OCI-LY3 (cell line): ENCODE measurements at regions not wholly inside any gene's neighbourhood (a gene's known extent, or its start where the extent isn't known, plus 50 kb on each side); places are given as distances from the start of the nearest gene placed in this dataset.

Source experiments
- H2AFZ ChIP-seq: fragments of 200-600, 300-600 bp; shearing (Covaris generic); 2 replicates; pipeline ENCODE4 v1.6.0; 2014; ENCODE audit warnings: antibody characterized with exemption, low read depth, low read length
- H3K27ac ChIP-seq: fragments of 200-600, 300-600 bp; sonication (generic); 2 replicates; pipeline ENCODE4 v1.5.1; 2014; ENCODE audit warnings: mild to moderate bottlenecking, low read length, moderate library complexity, mixed read lengths
- H3K27me3 ChIP-seq: fragments of 200-600, 300-600 bp; sonication (generic); 2 replicates; pipeline ENCODE4 v1.6.1; 2014; ENCODE audit warnings: low read depth, low read length, mixed read lengths
- H3K36me3 ChIP-seq: fragments of 200-600, 300-600 bp; sonication (generic); replicated peaks from 2 replicates; pipeline ENCODE3; 2014; ENCODE audit warnings: low read depth, low read length, mixed read lengths
- H3K4me1 ChIP-seq: fragments of 300-600, 200-600 bp; sonication (generic); 2 replicates; pipeline ENCODE4 v1.6.1; 2014; ENCODE audit warnings: low read length, mixed read lengths
- H3K4me2 ChIP-seq: fragments of 200-600, 300-600 bp; sonication (generic); 2 replicates; pipeline ENCODE4 v1.6.1; 2014; ENCODE audit warnings: low read length, mixed read lengths
- H3K4me3 ChIP-seq: fragments of 300-600, 200-600 bp; sonication (generic); 2 replicates; pipeline ENCODE4 v1.5.1; 2014; ENCODE audit warnings: antibody characterized with exemption, mild to moderate bottlenecking, low read length, moderate library complexity
- H3K79me2 ChIP-seq: fragments of 300-600, 200-600 bp; shearing (Covaris generic); 2 replicates; pipeline ENCODE4 v1.6.1; 2014; ENCODE audit warnings: mild to moderate bottlenecking, low read length, mixed read lengths
- H3K9ac ChIP-seq: fragments of 300-600, 200-600 bp; shearing (Covaris generic); 2 replicates; pipeline ENCODE4 v1.6.0; 2014; ENCODE audit warnings: mild to moderate bottlenecking, low read length, moderate library complexity
- H3K9me3 ChIP-seq: fragments of 200-600, 300-600 bp; shearing (Covaris generic); 2 replicates; pipeline ENCODE4 v1.6.1; 2014; ENCODE audit warnings: low read length, mixed read lengths; ENCODE audit not compliant: insufficient read depth
- H4K20me1 ChIP-seq: fragments of 200-600, 300-600 bp; sonication (generic); 2 replicates; pipeline ENCODE4 v1.6.1; 2016; ENCODE audit warnings: low read length, mixed read lengths; ENCODE audit not compliant: insufficient read depth
- EZH2phosphoT487 ChIP-seq: fragments of 200-600 bp; shearing (Covaris generic); IDR thresholded peaks from 2 replicates; pipeline ENCODE4 v1.6.1; 2018; ENCODE audit warnings: antibody characterized with exemption, mixed run types, low read depth
- TF ChIP-seq, protein P1 (sequence below): fragments of 200-600, 300-600 bp; sonication (generic); IDR thresholded peaks from 2 replicates; pipeline ENCODE4 v1.5.1; 2014; ENCODE audit warnings: antibody characterized with exemption, low read length, low read depth

GRCh38 chr9:107190936-107191290, 92.2 kb upstream of the RAD23B start:
- Histone ChIP-seq H4K20me1 (no peaks in the 10 kb centered on the region), H3K9me3 (no peaks in the 10 kb centered on the region), H2AFZ (no peak overlapping the region), H3K4me2 (no peak overlapping the region), H3K4me3 (no peak overlapping the region), H3K79me2 (no peaks in the 10 kb centered on the region), H3K36me3 (no peaks in the 10 kb centered on the region), H3K27ac (no peak overlapping the region), H3K4me1 (no peaks in the 10 kb centered on the region), H3K9ac (no peak overlapping the region), H3K27me3 (peaks cover 45% of the 10 kb centered on the region)
- TF ChIP-seq EZH2phosphoT487: no peak
- TF ChIP-seq, protein P1, sequence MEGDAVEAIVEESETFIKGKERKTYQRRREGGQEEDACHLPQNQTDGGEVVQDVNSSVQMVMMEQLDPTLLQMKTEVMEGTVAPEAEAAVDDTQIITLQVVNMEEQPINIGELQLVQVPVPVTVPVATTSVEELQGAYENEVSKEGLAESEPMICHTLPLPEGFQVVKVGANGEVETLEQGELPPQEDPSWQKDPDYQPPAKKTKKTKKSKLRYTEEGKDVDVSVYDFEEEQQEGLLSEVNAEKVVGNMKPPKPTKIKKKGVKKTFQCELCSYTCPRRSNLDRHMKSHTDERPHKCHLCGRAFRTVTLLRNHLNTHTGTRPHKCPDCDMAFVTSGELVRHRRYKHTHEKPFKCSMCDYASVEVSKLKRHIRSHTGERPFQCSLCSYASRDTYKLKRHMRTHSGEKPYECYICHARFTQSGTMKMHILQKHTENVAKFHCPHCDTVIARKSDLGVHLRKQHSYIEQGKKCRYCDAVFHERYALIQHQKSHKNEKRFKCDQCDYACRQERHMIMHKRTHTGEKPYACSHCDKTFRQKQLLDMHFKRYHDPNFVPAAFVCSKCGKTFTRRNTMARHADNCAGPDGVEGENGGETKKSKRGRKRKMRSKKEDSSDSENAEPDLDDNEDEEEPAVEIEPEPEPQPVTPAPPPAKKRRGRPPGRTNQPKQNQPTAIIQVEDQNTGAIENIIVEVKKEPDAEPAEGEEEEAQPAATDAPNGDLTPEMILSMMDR: no peak

DNA sequence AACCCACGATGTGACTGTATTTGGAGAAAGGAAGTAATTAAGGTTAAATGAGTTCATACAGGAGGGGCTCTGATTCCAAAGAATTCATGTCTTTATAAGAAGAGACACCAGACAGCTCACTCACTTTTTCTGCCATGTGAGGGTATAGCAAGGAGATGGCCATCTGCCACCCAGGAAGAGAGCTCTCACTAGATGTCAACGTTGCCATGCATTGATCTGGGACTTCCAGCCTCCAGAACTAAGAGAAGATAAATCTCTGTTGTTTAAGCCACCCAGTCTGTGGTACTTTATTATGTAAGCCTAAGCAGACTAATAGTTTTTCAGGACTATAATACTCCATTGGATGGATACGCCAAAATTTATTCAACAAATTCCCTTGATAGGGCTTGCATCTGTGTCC, 89.8 kb upstream of the RAD23B start:
- no peaks in the 10 kb centered on the region for H3K36me3 ChIP-seq
- H3K79me2 ChIP-seq: no peaks in the 10 kb centered on the region
- H3K9me3 ChIP-seq: no peaks in the 10 kb centered on the region
- H3K4me1 ChIP-seq: no peaks in the 10 kb centered on the region
- peaks cover 41% of the 10 kb centered on the region for H3K27me3 ChIP-seq
- H3K9ac ChIP-seq: no peak overlapping the region
- no peak overlapping the region for H2AFZ ChIP-seq
- no peak overlapping the region for H3K4me3 ChIP-seq
- no peaks in the 10 kb centered on the region for H4K20me1 ChIP-seq
- H3K4me2 ChIP-seq: no peak overlapping the region
- TF ChIP-seq, protein P1: no peak
- TF ChIP-seq EZH2phosphoT487: no peak
- no peak overlapping the region for H3K27ac ChIP-seq

DNA sequence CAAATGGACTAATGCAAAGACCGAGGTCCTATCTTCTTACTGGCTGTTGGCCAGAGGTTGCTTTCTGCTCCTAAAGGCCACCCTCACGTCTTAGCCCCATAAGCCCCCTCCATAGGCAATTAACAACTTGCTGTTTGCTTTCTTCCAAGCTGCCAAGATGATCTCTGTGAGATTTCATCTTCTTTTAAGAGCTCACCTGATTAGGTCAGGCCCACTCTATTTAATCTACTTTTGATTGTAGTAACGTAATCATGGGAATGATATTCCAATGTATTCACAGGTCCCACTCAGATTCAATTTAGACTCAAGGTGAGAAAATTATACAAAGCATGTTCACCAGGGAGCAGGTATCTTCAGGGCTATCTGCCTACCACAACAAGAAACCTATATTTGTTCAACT, 84.4 kb upstream of the RAD23B start:
- H3K4me1 ChIP-seq: no peaks in the 10 kb centered on the region
- H3K9me3 ChIP-seq: no peaks in the 10 kb centered on the region
- H3K4me3 ChIP-seq: no peak overlapping the region
- no peak overlapping the region for H3K9ac ChIP-seq
- no peak overlapping the region for H2AFZ ChIP-seq
- H3K79me2 ChIP-seq: no peaks in the 10 kb centered on the region
- no peak overlapping the region for H3K4me2 ChIP-seq
- peaks cover 15% of the 10 kb centered on the region for H3K27me3 ChIP-seq
- H3K36me3 ChIP-seq: no peaks in the 10 kb centered on the region
- TF ChIP-seq, protein P1: no peak
- TF ChIP-seq EZH2phosphoT487: no peak
- no peaks in the 10 kb centered on the region for H4K20me1 ChIP-seq
- H3K27ac ChIP-seq: no peak overlapping the region

DNA sequence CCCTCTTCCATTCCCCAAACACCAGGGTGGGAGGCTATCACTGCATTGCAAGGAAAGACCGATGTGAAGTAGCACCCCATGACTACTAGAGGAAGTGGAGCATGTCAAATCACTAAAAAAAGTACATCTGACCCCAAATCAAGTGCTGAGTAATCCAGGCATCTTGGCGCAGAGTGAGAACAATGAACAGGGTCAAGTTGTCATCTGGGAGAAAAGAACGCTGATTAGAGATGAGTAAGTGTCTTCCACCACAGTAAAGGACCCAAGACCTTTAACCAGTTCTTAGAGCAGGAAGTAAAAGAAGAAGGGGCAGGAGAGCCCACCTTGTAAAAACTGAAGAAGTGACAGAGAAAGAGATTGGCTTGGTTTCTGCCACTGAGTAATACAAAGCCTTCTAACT, 75.0 kb upstream of the RAD23B start:
- H3K4me2 ChIP-seq: no peak overlapping the region
- H3K36me3 ChIP-seq: no peaks in the 10 kb centered on the region
- H3K4me3 ChIP-seq: no peak overlapping the region
- H3K9me3 ChIP-seq: no peaks in the 10 kb centered on the region
- no peak overlapping the region for H3K27ac ChIP-seq
- H3K79me2 ChIP-seq: no peaks in the 10 kb centered on the region
- peaks cover 12% of the 10 kb centered on the region for H3K27me3 ChIP-seq
- no peak overlapping the region for H3K9ac ChIP-seq
- no peak for TF ChIP-seq EZH2phosphoT487
- TF ChIP-seq, protein P1: no peak
- H3K4me1 ChIP-seq: peaks cover under 1% of the 10 kb centered on the region; the same call in 1 of the 2 replicates
- H2AFZ ChIP-seq: no peak overlapping the region
- no peaks in the 10 kb centered on the region for H4K20me1 ChIP-seq
